ENCODE measurements at regions not wholly inside any gene's neighbourhood (a gene's known extent, or its start where the extent isn't known, plus 50 kb on each side); places are given as distances from the start of the nearest gene placed in this dataset.
A peak's percentile ranks its signal among the peaks of the same experiment; 100 is the strongest.
"Not testable (repeated sequence)": the region's sequence is repeated elsewhere in the genome, so short reads cannot be mapped to it uniquely, and the experiment has no call there.

DNA sequence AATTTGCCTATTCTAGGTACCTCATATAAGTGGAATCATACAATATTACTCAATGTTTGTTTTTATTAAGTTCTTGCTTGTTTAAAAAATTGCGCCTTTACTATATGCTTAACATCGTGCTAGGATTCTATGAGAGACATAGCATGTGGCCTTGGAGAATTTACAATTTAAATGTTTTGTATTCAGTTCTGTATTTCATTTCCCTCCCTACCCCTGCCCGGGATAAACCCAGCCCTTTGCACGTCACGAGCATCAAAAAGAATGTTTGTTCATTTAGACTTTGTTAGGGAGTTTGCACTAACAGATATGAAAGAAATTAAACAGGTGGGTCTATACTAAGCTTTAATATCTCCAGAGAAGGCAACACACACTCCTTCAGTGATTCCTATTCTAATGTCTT is 75.7 kb downstream of the C18orf54 start:
- DNase-seq, result no peak

DNA sequence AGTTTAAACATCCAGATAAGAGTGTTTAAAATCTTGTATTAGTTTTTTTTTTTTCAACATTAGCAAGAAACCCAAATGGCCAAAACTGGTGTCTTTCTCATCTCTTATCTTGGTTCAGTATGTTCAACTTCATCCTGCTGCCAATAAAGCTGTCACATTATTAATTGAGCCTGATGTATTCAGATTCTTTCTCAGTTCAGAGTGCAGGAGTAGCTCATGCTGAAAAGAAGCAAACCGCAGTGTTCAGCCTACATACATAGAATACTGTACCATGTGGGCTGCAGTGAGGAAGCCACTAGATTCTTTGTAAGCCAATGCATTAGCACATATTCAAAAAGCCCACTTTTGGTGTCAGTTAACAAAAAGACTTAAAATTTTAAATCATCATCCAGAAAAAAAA is 76.2 kb downstream of the C18orf54 start:
- no peak for DNase-seq

DNA sequence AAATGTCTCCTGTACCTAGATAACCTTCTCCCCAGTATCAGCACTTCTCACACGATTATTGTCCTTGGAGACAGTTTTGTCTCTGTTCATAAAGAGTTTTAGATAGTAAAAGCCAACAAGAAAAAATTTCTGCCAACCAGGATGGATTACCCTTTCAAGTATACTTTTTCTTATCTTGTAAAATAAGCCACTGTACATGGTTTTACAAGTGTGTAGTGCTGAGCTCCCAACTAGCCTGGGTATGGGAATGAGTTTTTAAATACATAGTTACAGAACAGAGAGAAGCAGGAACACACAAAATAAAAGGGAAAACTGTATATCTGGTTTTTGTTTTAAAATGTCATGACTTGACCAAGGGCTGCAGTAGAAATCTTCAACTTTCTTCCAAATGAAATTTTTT is 76.7 kb downstream of the C18orf54 start:
- no peak for DNase-seq

DNA sequence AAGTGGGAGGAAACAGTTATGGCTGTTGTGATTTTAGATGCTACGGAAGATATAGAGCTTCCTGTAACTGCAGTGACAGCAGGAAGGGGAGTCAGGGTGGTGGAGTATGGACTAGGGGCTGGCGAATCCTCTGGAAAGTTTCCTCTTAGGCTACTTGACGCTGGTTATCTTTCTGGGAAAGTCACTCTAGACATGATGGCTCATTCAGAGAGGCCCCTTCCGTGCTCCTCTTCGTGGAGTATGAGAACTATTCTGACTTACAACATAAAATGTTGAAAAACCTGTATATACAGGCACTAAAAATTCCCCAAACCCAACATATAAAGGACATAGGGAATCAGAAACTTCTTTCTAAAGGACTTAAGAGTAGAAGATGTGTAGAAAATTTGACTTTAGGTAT is 78.8 kb downstream of the C18orf54 start:
- DNase-seq, result no peak

DNA sequence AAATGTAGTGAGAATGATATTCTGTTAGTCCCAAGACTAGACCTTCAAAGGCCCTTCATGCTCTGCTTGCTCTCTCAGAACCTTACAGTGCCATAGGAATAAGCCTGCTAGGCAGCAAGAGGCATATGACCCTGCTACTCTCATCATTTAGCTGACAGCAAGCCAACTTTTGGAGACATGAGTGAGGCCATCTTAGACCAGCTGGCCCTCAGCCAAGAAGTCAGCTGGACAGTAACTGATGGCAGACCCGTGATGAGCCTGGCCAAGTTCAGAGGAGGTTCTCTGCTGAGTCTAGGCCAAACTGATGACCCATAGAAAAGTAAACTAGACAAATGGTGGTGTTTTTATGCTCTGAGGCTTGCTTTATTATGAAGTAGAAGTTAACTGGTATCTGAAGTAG is 82.6 kb downstream of the C18orf54 start:
- no peak for DNase-seq

DNA sequence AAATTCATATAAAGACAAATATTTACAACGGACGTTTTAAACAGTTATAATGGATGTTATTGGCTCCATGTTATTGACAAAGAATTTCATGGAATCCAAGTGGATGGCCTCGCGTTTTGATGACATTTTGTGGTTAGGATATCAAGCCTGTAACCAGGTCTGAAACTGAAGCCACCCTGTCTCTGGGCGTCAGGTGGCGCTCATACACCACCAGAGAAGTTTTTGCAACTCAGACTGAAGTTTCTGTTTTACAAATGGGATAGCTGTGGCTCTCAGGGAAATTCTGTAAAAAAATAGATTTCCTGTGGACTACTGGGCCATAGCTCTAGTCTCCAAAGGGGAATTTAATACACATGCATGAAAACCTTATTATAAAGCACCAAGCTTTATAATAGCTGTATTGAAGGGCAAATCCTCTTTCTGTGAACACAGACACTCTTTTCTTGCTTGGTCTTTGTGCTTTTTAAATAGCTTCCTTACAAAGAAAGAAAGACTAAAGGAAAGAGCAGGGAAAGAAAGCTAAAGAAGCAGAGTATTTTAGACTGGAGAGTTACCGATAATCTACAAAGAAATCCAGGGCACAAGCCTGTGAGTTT is 86.7 kb downstream of the C18orf54 start:
- peak; percentile 49 for DNase-seq

DNA sequence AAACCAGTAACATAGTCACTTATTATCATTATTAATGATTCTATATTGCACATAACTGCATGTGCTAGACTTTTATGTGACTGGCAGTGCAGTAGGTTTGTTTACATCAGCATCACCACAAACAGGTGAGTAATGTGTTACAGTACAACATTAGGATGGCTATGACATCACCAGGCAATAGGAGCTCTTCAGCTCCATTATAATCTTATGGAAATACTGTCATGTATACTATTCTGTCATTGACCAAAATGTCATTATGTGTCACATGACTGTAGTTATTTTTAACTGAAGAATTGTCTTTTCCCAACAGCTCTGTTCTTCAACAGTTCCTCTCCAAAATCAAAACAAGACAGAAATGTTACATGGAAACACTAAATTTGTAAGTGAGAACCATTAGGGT is 96.3 kb downstream of the C18orf54 start:
- DNase-seq, result no peak

DNA sequence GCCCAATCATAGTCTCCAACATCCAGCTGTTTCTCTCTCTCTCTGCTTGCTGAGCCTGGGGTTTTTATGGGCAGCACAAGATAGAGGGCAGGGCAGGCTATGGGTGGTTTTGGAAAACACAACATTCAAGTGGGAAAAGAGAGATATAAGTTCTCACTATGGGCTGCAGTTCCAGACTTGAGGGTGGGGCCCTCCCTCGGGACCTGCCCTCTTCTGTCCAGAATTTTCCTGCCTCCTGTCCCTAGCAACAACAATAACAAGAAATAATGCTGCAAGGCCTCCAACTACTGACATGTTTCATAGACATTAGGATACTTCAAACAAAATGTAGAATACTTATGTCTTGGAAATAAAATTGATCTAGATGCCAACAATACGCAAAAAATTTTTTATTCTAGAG is 107.8 kb downstream of the C18orf54 start:
- DNase-seq, result no peak

DNA sequence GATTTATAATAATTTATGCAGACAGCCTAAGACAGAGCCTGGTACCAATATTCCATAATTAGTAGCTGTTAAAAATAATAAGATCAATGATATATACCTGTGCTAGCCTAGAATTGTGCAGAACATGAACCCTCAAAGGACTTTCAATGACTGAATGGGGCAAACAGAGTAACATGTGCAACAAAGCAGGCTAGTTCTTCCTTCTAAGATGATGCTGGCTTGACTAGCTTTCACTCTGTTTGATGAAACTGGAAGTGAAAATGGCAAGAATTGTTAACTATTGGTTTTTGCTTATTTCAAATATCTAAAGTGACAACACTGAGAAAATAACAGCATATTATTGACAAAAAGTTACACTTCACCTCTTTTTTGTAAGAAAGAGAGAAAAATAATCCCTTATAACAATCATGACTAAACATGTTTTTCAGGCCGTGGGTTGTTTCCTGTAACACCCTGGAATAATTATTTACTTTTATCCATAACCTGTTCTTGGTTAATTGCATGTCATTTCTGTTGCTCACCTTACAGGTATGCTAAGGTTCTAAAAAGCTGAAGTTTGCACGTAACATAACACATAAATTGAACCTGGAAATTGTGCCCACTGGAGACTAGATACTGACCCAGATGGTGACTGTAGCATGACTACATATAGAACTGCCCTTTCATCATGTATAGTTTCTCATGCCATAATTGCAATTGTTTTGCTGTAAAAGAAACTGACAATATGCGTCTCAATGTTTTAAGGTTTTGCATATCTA is 108.7 kb downstream of the C18orf54 start:
- no peak for DNase-seq

DNA sequence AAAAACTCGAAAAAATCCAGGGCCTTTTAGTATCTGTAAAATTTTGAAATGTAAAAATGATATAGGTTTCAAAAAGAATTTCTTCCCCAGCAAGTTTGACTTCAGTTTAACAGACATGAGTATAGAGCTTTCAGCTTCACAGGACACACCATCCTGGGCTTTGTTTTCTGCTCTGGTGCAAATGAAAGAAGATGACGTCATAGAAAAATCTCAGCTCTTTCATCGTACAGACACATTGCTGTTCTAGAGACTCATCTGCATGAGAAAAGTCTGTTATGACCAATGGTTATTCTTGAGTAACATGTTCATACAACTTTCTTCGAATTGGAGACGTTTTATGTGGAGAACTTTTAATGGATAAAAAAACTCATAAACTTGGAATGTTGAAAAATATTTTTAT is 111.7 kb upstream of the DYNAP start:
- no peak for DNase-seq

DNA sequence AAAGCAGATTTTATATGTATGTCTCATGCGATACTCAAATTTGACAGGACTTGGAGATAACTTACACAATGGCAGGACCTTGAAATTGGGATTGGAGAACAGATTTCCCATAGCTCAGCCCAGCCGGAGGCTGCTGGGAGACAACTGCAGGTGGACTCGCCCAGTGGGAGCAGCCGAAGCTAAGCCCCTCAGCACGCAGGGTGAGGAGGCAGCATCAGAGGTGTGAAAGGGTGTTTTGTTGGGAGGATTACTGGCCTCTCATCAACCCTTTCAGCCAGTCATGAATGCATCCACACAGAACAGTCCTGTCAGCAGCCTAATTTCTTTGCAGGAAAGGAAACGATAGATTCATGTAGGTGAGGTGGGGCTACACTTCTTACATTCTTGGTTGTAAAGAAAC is 110.4 kb upstream of the DYNAP start:
- no peak for DNase-seq

DNA sequence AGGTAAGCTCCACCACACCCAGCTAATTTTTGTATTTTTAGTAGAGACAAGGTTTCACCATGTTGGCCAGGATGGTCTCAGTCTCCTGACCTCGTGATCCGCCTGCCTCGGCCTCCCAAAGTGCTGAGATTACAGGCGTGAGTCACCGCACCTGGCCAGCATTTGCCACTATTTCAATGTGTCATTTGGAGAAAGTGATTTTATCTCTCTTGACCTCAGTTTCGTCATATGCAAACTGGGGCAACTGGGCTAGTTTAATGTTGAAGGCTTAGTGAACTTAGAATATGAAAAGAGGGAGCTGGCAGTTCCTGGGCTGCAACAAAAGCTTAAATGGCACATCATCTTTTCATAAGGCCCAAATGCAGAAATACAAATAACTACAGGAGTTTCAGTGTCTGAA is 88.6 kb upstream of the DYNAP start:
- DNase-seq, result not testable (repeated sequence)

DNA sequence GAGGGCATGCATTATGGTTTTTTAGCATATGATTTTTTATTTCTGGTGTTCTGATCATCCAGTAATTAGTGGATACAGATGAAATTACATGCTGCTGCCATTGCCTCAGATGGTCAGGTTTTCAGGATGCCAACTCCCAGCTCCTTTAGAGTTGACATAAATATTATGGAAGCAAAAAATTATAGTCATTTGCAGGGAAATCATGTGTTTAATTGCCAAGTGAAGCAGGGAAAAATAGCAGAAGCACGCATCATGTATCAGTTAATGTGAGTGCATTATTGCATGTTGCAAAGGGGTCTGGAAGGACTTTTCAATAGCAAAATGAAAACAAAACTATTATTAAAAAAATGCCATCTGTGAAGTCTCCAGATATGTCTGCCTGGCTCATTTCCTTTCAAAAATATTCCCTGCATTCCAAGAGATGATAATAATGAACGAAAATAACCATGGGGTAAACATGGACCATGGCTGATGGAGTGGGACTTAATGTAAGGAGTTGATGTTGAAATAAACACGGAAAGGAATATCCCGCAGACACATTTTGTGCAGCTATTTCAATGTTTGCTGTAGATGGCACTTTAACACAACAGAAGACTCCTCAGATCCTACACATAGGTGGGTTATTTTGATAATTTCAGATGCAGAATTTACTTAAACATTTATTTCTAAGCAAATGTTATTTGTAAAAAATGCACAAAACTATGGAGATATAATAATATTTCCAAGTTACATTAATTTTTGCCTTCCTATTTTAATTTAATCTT is 87.7 kb upstream of the DYNAP start:
- DNase-seq, result no peak

DNA sequence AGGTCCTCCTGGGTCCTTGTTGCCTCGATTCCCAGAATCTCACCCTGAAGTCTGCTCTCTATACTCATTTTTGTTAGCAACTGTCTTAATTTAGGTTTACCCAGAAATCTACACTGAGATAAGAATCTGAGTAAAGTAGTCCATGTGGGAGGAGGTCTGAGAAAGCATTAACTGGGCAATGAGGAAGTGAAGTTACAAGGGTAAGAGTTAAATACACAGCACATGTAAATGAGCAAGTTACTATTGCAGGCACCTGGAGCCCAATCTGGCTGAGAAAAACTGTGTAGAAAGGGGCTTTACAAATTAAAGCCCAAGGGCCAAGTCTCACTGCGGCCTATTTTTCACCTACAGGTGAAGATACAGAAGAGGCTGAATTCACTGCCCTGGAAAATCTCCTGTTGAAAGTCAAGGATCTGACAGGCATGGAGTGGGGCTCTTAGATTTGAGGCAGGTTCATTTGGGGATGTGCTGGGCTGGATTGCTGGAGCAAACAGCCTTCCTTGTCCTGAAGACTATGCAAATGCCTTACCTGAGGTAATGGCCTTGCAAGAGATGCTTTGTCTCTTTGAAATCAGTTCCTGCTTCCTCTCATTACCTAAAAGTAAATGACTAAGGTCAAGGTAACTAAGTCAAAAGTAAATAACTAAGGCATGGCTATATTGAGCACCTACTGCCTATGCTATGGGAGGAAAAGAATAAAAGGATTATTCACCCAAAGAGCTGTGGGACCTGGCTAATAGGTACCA is 84.4 kb upstream of the DYNAP start:
- DNase-seq, result no peak

DNA sequence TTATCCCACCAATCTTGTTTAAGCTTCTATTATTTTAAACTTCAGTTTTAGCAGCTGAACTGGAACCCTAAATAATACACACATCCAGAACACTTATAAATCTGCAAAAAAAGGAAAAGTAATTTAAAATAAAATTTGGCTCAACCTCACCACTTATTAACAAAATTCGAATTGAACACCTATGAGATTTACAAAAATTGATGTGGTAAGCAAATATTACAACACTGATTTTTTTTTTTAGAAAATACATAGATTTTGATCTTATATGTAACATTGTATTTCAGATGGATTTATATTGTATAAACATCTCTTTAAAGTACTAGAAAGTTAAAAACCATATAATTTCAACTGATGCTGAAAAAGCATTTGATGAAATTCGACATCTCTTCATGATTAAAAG is 81.3 kb upstream of the DYNAP start:
- DNase-seq, result no peak

DNA sequence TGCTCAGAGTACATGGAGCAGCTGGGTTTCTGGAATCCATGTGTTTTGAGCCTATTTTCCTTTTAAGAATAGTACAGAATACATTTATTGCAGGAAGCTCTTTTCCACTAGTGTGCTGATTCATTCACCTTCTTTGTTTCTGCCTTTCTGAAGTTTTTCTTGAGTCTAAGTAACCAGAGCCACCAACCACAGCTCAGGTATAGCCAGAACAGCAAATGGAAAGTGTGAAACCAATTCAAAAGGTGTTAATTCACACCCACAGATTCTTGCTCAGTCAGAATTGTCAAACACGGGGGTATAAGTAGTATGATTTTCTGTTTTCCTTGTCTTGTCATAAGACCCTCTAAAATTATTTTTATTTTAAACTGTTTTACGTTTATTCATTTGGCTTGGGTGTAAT is 75.9 kb upstream of the DYNAP start:
- no peak for DNase-seq

DNA sequence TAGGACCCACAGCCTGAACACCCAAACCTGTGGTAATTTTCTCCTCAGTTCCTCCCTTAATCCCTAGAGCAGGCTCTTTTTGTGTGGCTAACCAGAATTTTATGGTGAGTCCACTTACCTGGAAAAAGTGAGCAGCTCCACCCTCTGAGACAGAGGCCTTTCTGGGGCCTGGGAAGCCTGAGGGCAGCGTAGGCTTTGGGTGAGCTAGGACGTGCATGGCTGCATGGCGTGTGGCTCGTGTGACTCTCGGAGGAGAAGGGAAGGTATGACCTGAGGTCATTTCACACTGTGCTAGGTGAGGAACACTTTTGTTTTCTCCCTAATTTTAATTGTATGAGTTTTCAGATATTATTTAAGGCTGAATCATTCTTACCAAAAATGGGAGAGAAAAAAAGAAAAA is 73.5 kb upstream of the DYNAP start:
- no peak for DNase-seq

DNA sequence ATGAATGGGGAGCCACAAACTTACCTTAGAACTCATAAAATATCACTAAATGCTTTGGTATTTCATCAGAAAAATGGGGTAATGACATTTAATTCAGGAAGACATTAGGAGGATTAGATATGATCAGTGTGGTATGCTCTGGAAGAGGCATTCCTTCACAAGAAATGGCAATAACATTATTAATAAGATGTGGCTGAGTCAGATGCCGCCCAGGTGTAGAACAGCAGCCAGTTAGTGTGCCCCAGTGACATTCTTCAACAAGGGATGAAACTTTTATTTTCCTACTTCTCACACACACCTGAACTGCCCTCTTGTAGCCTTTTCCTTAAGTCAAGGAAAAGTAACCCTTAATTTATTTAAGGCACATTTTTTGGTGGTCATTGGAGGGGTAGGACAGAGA is 69.2 kb upstream of the DYNAP start:
- DNase-seq, result no peak

DNA sequence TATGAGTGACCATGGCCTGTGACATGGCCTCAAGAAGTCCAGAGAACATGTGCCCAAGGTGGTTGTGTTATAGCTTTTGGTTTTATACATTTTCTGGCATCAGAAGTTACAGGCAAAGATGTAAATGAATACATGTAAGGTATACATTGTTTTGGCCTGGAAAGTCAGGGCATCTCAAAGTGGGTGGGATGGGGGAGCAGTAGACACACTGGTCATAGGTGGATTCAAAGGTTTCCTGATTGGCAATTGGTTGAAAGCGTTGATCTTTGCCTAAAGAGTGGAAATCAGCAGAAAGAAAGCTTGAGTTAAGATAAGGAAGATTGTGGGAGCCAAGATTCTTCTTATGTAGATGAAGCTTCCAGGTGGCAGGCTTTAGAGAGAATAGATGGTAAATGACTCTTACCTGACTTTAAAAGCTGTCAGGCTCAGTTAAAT is 62.1 kb upstream of the DYNAP start:
- DNase-seq, result no peak

DNA sequence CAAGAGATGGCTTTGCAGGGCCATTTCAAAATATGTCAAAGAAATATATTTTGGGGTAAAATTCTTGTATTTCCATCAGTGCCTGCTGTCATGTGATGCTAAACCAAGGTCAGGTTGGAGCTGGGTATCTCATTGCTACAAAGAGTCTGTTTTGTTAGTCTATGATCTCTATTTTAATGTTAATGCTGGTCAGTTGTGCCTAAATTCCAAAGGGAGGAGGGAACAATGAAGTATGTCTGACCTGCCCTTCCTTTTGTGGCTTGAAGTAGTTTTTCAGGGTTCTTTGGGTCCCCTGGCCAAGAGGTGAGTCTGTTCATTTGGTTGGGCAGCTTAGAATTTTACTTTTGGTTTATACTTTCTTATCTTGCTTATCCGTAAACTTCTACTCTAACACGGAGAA is 61.6 kb upstream of the DYNAP start:
- no peak for DNase-seq

DNA sequence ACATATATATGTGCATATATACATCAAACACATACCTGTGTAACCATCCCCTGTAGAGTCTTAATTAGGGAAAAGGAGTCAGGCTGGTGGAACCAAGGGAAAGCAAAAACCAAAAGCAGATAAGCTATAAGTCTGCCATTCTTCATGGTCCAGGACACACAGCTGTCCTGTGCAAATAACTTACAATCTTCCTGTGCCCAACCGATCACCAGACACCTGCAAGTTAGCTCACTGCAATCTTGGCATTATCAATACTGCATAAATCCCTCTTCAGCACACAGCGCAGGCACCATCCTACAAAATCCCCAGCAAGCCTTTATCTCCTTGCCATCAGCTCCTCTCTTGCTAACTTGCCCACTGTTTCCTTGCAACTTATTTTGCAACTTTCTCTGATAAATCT is 60.8 kb upstream of the DYNAP start:
- DNase-seq, result no peak

DNA sequence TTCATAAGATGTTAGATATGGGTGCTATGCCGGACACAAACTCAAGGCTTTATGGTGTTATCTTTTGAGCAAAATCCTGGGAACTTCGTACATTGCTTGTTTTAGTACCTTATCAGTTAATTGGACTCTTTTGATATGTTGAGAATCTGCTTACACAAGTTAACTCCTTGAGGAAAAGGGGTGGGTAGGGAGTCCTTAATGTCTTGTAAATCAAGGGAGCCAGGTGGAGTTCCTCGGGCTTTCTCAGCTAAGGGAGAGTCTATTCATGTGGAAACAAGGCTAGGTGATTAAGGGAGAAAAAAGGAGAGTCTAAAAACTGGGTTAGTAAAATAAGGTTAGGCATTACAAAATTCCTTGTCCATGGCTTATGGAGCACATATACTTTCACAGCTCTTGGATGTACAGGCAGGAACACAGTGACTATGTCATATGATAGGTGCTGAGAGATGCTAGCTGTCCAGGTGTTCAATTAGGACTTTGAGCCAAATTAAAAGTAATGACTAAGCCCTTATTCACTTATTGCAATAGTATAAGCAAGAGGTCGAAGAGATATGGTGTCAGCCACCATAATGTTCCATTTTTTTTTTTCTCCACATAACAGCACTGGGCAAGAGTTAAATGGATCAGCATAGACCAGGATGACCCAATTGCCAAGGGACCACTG is 59.5 kb upstream of the DYNAP start:
- DNase-seq, result no peak

DNA sequence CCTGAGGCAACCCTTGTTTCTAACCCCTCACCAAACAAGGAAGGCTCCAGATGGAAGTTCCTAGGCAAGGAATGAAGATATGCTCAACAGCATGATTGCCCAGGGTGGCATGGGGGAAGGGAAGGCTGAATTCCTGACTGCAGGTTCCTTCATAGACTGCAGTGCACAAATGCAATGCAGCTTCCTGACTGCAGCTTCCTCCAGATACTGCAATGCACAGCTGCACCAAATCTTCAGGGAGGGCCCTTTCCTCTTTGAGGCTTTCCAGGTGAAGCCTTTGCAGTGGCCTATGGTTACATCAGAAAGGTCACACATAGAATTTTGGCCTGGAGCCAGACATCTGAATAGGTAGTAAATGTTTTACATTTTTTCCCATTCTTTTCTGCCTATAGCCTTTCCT is 58.8 kb upstream of the DYNAP start:
- no peak for DNase-seq
